ENCODE measurements at regions not wholly inside any gene's neighbourhood (a gene's known extent, or its start where the extent isn't known, plus 50 kb on each side); places are given as distances from the start of the nearest gene placed in this dataset.

DNA sequence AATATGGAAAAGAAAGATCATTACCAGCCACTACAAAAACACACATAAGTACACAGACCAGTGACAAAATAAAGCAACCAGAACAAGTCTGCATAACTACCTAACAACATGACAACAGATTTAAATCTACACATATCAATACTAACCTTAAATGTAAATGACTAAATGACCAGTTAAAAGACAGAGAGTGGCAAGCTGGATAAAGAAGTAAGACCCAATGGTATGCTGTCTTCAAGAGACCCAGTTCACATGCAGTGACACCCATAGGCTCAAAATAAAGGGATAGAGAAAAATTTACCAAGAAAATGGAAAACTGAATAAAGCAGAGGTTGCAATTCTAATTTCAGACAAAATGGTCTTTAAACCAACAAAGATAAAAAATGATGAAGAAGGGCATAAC, 938.1 kb downstream of the EFNA5 start:
- TF ChIP-seq EGR1 (IDR thresholded peaks at IDR 0.05; ENCODE audit: low read depth in 2 of 2): no peak
- TF ChIP-seq, protein P1, sequence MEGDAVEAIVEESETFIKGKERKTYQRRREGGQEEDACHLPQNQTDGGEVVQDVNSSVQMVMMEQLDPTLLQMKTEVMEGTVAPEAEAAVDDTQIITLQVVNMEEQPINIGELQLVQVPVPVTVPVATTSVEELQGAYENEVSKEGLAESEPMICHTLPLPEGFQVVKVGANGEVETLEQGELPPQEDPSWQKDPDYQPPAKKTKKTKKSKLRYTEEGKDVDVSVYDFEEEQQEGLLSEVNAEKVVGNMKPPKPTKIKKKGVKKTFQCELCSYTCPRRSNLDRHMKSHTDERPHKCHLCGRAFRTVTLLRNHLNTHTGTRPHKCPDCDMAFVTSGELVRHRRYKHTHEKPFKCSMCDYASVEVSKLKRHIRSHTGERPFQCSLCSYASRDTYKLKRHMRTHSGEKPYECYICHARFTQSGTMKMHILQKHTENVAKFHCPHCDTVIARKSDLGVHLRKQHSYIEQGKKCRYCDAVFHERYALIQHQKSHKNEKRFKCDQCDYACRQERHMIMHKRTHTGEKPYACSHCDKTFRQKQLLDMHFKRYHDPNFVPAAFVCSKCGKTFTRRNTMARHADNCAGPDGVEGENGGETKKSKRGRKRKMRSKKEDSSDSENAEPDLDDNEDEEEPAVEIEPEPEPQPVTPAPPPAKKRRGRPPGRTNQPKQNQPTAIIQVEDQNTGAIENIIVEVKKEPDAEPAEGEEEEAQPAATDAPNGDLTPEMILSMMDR (IDR thresholded peaks at IDR 0.05; ENCODE audit: low read depth, low read length, missing input control): no peak
- no peak for TF ChIP-seq RXRA (IDR thresholded peaks at IDR 0.05)
- no peak for TF ChIP-seq YY1 (IDR thresholded peaks at IDR 0.05)
- no peak for TF ChIP-seq TAF1 (conservative IDR thresholded peaks at IDR 0.05)
- no peak for TF ChIP-seq RAD21 (IDR thresholded peaks at IDR 0.05)
- no peak for TF ChIP-seq HNF4A (conservative IDR thresholded peaks at IDR 0.05)
- TF ChIP-seq JUND (IDR thresholded peaks at IDR 0.05): no peak
- TF ChIP-seq, protein P2, sequence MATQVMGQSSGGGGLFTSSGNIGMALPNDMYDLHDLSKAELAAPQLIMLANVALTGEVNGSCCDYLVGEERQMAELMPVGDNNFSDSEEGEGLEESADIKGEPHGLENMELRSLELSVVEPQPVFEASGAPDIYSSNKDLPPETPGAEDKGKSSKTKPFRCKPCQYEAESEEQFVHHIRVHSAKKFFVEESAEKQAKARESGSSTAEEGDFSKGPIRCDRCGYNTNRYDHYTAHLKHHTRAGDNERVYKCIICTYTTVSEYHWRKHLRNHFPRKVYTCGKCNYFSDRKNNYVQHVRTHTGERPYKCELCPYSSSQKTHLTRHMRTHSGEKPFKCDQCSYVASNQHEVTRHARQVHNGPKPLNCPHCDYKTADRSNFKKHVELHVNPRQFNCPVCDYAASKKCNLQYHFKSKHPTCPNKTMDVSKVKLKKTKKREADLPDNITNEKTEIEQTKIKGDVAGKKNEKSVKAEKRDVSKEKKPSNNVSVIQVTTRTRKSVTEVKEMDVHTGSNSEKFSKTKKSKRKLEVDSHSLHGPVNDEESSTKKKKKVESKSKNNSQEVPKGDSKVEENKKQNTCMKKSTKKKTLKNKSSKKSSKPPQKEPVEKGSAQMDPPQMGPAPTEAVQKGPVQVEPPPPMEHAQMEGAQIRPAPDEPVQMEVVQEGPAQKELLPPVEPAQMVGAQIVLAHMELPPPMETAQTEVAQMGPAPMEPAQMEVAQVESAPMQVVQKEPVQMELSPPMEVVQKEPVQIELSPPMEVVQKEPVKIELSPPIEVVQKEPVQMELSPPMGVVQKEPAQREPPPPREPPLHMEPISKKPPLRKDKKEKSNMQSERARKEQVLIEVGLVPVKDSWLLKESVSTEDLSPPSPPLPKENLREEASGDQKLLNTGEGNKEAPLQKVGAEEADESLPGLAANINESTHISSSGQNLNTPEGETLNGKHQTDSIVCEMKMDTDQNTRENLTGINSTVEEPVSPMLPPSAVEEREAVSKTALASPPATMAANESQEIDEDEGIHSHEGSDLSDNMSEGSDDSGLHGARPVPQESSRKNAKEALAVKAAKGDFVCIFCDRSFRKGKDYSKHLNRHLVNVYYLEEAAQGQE (IDR thresholded peaks at IDR 0.05): no peak

Data from liver (tissue), 3 donors.